Pancreas (tissue), 10 donors: ENCODE measurements at regions not wholly inside any gene's neighbourhood (a gene's known extent, or its start where the extent isn't known, plus 50 kb on each side); places are given as distances from the start of the nearest gene placed in this dataset.

Experiments used
- ATAC-seq, 4 donors: fragments of 200-7000 bp; cut with Tn5 transposase; one replicate each; pipeline versions ENCODE4 v1.8.0 to v1.9.1; 2020; ENCODE audit warnings: mild to moderate bottlenecking in 4 of 4, moderate library complexity in 4 of 4
- DNase-seq, 6 donors: peaks; one replicate each; pipeline ENCODE4 v3.0.0-alpha.2; 2020
- FAIRE-seq: peaks from 2 replicates; lab custom pipeline; 2012; peaks lifted over from hg19 to GRCh38; lab: Jason Lieb, UNC
- H3K27ac ChIP-seq, 4 donors: fragments of 200-600 bp; sonication (generic); 1 replicate in 3 of 4; 2 replicates in 1 of 4; pipeline versions ENCODE4 v1.5.0 to v1.8.0; 2020
- H3K27me3 ChIP-seq, 4 donors: fragments of 200-600 bp; one replicate each; pipeline ENCODE4 v1.8.0; 2021
- H3K36me3 ChIP-seq, 3 donors: fragments of 200-600 bp; sonication (generic) in 1 of 3; one replicate each; pipeline versions ENCODE4 v1.5.0 to v1.8.0; 2020 to 2021
- H3K4me1 ChIP-seq, 3 donors: fragments of 200-600 bp; one replicate each; pipeline ENCODE4 v1.8.0; 2021
- H3K4me3 ChIP-seq, 4 donors: fragments of 200-600 bp; sonication (generic) in 2 of 4; one replicate each; pipeline versions ENCODE4 v1.5.0 to v1.8.0; 2020 to 2021
- H3K9me3 ChIP-seq, 4 donors: fragments of 200-600 bp; one replicate each; pipeline ENCODE4 v1.8.0; 2021
- WGBS, 2 donors: extraction: QIAGEN DNeasy Blood & Tissue Kit; methylation state at CpG; one replicate each; pipeline ENCODE4 v1.1.7; 2013; 5-methylcytosine and 5-hydroxymethylcytosine counted together
- intact Hi-C, 3 donors: fragments of 100-400 bp; cut with DNase I; formaldehyde crosslinking; loops; one replicate each; pipeline versions ENCODE4 v1.11.1 to v1.14.2; 2022
- TF ChIP-seq, protein P1 (sequence below), 4 donors: fragments of 200-600 bp; sonication (generic) in 3 of 4; IDR thresholded peaks; one replicate each; pipeline versions ENCODE4 v1.5.0 to v1.8.0; 2021; ENCODE audit warnings: antibody characterized with exemption in 4 of 4
- donor health status: healthy with polysubstance abuse.
- donor health status: DM: no; HTN: no; CAD: no; lungs with moderate emphysema.
- donor health status: DM: no; HTN: no; CAD: no.
- donor health status: control.
- donor health status: control.
- donor health status: Bipolar disorder and iron deficiency.
- donor health status: DM: yes; HTN: yes; CAD: no.
- donor health status: DM: no; HTN: no; CAD: no.
- donor health status: DM: no; HTN: no; CAD: no.
- donor health status: DM: yes; HTN: yes; CAD: no.

GRCh38 chr6:16834242-16834641, 73.0 kb upstream of the ATXN1 start:
- intact Hi-C loops: no loop called here
- ATAC-seq (no peak), DNase-seq (no peak), FAIRE-seq (no peak)
- 62 to 71% methylated on average over 3 of the region's 3 CpGs for WGBS, 2 donors
- Histone ChIP-seq H3K4me1 (no peaks in the 10 kb centered on the region), H3K4me3 (no peak overlapping the region), H3K36me3 (no peaks in the 10 kb centered on the region), H3K27ac (no peak overlapping the region), H3K9me3 (no peaks in the 10 kb centered on the region), H3K27me3 (no peaks in the 10 kb centered on the region)
- TF ChIP-seq, protein P1, sequence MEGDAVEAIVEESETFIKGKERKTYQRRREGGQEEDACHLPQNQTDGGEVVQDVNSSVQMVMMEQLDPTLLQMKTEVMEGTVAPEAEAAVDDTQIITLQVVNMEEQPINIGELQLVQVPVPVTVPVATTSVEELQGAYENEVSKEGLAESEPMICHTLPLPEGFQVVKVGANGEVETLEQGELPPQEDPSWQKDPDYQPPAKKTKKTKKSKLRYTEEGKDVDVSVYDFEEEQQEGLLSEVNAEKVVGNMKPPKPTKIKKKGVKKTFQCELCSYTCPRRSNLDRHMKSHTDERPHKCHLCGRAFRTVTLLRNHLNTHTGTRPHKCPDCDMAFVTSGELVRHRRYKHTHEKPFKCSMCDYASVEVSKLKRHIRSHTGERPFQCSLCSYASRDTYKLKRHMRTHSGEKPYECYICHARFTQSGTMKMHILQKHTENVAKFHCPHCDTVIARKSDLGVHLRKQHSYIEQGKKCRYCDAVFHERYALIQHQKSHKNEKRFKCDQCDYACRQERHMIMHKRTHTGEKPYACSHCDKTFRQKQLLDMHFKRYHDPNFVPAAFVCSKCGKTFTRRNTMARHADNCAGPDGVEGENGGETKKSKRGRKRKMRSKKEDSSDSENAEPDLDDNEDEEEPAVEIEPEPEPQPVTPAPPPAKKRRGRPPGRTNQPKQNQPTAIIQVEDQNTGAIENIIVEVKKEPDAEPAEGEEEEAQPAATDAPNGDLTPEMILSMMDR (IDR thresholded peaks at IDR 0.05): no peak

GRCh38 chr6:16832721-16833120, 71.5 kb upstream of the ATXN1 start:
- FAIRE-seq (no peak), ATAC-seq (no peak), DNase-seq (no peak)
- Histone ChIP-seq H3K27me3 (no peaks in the 10 kb centered on the region), H3K36me3 (no peaks in the 10 kb centered on the region), H3K27ac (no peak overlapping the region), H3K9me3 (no peaks in the 10 kb centered on the region), H3K4me1 (no peaks in the 10 kb centered on the region), H3K4me3 (no peak overlapping the region)
- TF ChIP-seq, protein P1 (IDR thresholded peaks at IDR 0.05): no peak
- 86 to 89% methylated on average over 6 of the region's 6 CpGs for WGBS, 2 donors
- intact Hi-C loops: no loop called here

- Histone ChIP-seq H3K4me1 (no peaks in the 10 kb centered on the region), H3K9me3 (no peaks in the 10 kb centered on the region), H3K36me3 (no peaks in the 10 kb centered on the region), H3K4me3 (no peak overlapping the region), H3K27me3 (no peaks in the 10 kb centered on the region), H3K27ac (no peak overlapping the region)
- ATAC-seq (no peak), DNase-seq (no peak), FAIRE-seq (no peak)
- TF ChIP-seq, protein P1 (IDR thresholded peaks at IDR 0.05): no peak
- 79 to 83% methylated on average over 5 of the region's 5 CpGs for WGBS, 2 donors
- intact Hi-C loops: no loop called here
Measured at GRCh38 chr6:16832043-16832567, 70.8 kb upstream of the ATXN1 start.

DNA sequence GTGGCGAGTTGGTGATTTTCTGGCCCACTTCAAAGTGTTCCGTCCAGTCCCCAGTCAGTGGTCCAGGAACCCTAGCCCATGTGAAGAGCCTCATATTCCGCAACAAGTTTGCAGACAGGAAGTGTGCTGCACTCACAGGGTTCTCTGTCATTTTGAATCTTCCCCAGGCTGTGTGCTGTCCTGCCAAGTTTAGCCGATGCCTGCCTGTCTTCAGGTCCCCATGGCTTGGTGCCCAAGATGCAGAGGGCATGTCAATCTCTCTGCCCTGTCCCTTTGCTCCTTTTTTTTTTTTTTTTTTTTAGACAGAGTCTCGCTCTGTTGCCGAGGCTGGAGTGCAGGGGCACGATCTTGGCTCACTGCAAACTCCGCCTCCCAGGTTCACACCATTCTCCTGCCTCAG, 69.9 kb upstream of the ATXN1 start:
- Histone ChIP-seq H3K4me3 (no peak overlapping the region), H3K4me1 (no peaks in the 10 kb centered on the region), H3K9me3 (no peaks in the 10 kb centered on the region), H3K27ac (no peak overlapping the region), H3K36me3 (no peaks in the 10 kb centered on the region), H3K27me3 (no peaks in the 10 kb centered on the region)
- 85 to 90% methylated on average over 8 of the region's 8 CpGs for WGBS, 2 donors
- intact Hi-C loops: no loop called here
- ATAC-seq: no peak
- no peak for FAIRE-seq
- TF ChIP-seq, protein P1 (IDR thresholded peaks at IDR 0.05): no peak
- DNase-seq: no peak

DNA sequence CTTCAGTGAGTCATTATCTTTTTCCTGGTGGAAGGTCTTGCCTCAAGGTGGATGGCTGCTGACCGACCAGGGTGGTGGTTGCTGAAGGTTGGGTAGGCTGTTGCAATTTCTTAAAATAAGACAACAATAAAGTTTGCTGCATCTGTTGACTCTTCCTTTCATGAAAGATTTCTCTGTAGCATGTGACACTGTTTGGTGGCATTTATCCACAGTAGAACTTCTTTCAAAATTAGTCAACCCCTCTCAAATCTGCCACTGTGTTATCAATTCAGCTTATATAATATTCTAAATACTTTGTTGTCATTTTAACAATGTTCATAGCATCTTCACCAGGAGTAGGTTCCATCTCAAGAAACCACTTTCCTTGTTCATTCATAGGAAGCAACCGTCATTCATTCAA, 66.8 kb upstream of the ATXN1 start:
- intact Hi-C loops: no loop called here
- no peak overlapping the region for H3K4me3 ChIP-seq
- FAIRE-seq (no peak), DNase-seq (no peak), ATAC-seq (no peak)
- 90 to 96% methylated on average over 2 of the region's 2 CpGs for WGBS, 2 donors
- H3K4me1 ChIP-seq: no peaks in the 10 kb centered on the region
- H3K27ac ChIP-seq: no peak overlapping the region
- no peaks in the 10 kb centered on the region for H3K27me3 ChIP-seq
- H3K36me3 ChIP-seq: no peaks in the 10 kb centered on the region
- H3K9me3 ChIP-seq: no peaks in the 10 kb centered on the region
- TF ChIP-seq, protein P1 (IDR thresholded peaks at IDR 0.05): no peak
